ENCODE measurements at regions not wholly inside any gene's neighbourhood (a gene's known extent, or its start where the extent isn't known, plus 50 kb on each side); places are given as distances from the start of the nearest gene placed in this dataset.

- Histone ChIP-seq H3K27ac (ENCODE audit: low read depth, low read length) (no peak overlapping the region), H3K4me3 (ENCODE audit: low read length) (no peak overlapping the region), H3K4me1 (ENCODE audit: control insufficient read depth in 2 of 2, insufficient read depth in 2 of 2, low read length in 2 of 2) (no peaks in the 10 kb centered on the region), H3K27me3 (ENCODE audit: control insufficient read depth in 2 of 2, insufficient read depth in 2 of 2, low read length in 2 of 2) (no peaks in the 10 kb centered on the region), H3K9me3 (ENCODE audit: control insufficient read depth in 2 of 3, low read length in 3 of 3) (no peaks in the 10 kb centered on the region), H3K36me3 (ENCODE audit: control insufficient read depth in 2 of 3, insufficient read depth in 3 of 3, low read length in 3 of 3) (no peaks in the 10 kb centered on the region)
- CTCF ChIA-PET, result no interaction called here
- H3K9me3 Mint-ChIP-seq, result peaks cover 0 to 15% (median 2%) of the 10 kb centered on the region in 11 donors
- H3K4me3 Mint-ChIP-seq, result no peak overlapping the region
- H3K4me1 Mint-ChIP-seq, result no peaks in the 10 kb centered on the region
- DNase-seq (no peak), ATAC-seq (no peak)
- intact Hi-C loops (cut with micrococcal nuclease), result no loop called here
- peaks cover 0 to 19% (median 7%) of the 10 kb centered on the region in 5 donors for H3K27me3 Mint-ChIP-seq
- no peaks in the 10 kb centered on the region for H3K36me3 Mint-ChIP-seq
- no peak overlapping the region for H3K27ac Mint-ChIP-seq
- POLR2A ChIA-PET, result no interaction called here
These were observed 60.0 kb upstream of the UBE3A start for GRCh38 chr15:25498835-25499234.

DNA sequence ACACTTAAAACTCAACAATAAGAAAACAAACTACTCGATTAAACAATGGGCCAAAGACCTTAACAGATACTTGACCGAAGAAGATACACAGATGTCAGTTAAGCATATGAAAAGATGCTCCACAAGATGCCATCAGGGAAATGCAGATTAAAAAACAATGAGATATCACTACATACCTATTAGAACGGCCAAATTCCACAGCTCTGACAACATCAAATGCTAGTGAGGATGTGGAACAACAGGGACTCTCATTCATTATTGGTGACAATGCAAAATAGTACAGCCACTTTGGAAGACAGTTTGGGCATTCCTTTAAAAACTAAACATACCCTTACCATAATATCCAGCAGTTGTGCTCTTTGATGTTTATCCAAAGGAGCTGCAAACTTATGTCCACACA lies 59.1 kb upstream of the UBE3A start:
- DNase-seq (no peak), ATAC-seq (no peak)
- POLR2A ChIA-PET, result no interaction called here
- no peak overlapping the region for H3K27ac ChIP-seq (ENCODE audit: low read depth, low read length)
- H3K36me3 Mint-ChIP-seq, result no peaks in the 10 kb centered on the region
- peaks cover 0 to 24% (median 5%) of the 10 kb centered on the region in 11 donors for H3K9me3 Mint-ChIP-seq
- CTCF ChIA-PET, result no interaction called here
- H3K4me3 Mint-ChIP-seq, result no peak overlapping the region
- H3K4me3 ChIP-seq (ENCODE audit: low read length), result no peak overlapping the region
- no peak overlapping the region for H3K27ac Mint-ChIP-seq
- H3K27me3 Mint-ChIP-seq, result peaks cover 0 to 19% (median 7%) of the 10 kb centered on the region in 5 donors
- intact Hi-C loops (cut with micrococcal nuclease), result no loop called here
- no peaks in the 10 kb centered on the region for H3K27me3 ChIP-seq (ENCODE audit: control insufficient read depth in 2 of 2, insufficient read depth in 2 of 2, low read length in 2 of 2)
- H3K4me1 Mint-ChIP-seq, result no peaks in the 10 kb centered on the region
- no peaks in the 10 kb centered on the region for H3K36me3 ChIP-seq (ENCODE audit: control insufficient read depth in 2 of 3, insufficient read depth in 3 of 3, low read length in 3 of 3)
- no peaks in the 10 kb centered on the region for H3K4me1 ChIP-seq (ENCODE audit: control insufficient read depth in 2 of 2, insufficient read depth in 2 of 2, low read length in 2 of 2)
- H3K9me3 ChIP-seq (ENCODE audit: control insufficient read depth in 2 of 3, low read length in 3 of 3), result no peaks in the 10 kb centered on the region

DNA sequence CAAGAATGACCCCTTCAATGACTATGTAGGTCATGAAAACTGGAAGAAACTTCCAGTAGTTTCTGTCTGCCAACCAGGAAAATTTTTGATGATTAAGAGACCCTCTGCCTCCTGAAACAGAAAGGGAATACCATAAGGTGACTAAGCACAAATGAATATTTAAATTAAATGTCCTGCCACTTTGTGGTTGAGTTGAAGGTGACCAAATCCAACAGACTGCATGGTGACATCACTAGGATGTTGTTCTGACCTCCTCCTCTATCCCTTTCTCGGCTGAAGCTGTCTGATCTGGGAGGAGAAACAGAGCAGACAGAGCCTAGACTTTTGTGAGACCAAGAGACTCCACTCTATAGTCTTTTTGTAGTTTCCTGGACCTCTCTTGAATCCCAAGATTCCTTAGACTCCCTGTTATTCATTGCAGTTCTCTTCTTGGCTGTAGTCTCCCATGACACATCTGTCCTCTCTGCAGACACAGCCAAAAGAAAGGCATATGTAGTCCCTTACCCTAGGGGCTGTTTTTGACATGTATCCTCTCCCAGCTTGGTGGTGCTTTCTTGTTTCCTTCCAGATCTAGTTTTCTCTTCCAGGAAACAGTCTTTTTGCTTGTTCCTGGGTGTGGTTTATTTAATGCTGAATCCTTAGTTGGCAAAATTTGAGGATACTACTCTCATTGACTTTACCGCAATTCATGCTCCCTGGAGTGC lies 55.2 kb upstream of the UBE3A start:
- ATAC-seq, result no peak
- Mint-ChIP-seq H3K9me3 (peaks cover 0 to 52% (median 22%) of the 10 kb centered on the region in 11 donors), H3K27ac (no peak overlapping the region), H3K36me3 (peaks cover 0 to 3% (median 0%) of the 10 kb centered on the region in 5 donors), H3K4me1 (no peaks in the 10 kb centered on the region), H3K27me3 (peaks cover 0 to 30% (median 16%) of the 10 kb centered on the region in 5 donors), H3K4me3 (no peak overlapping the region)
- CTCF ChIA-PET, result no interaction called here
- Histone ChIP-seq H3K4me1 (ENCODE audit: control insufficient read depth in 2 of 2, insufficient read depth in 2 of 2, low read length in 2 of 2) (no peaks in the 10 kb centered on the region), H3K9me3 (ENCODE audit: control insufficient read depth in 2 of 3, low read length in 3 of 3) (no peaks in the 10 kb centered on the region), H3K27me3 (ENCODE audit: control insufficient read depth in 2 of 2, insufficient read depth in 2 of 2, low read length in 2 of 2) (no peaks in the 10 kb centered on the region), H3K27ac (ENCODE audit: low read depth, low read length) (no peak overlapping the region), H3K36me3 (ENCODE audit: control insufficient read depth in 2 of 3, insufficient read depth in 3 of 3, low read length in 3 of 3) (no peaks in the 10 kb centered on the region), H3K4me3 (ENCODE audit: low read length) (no peak overlapping the region)
- no peak for DNase-seq
- intact Hi-C loops (cut with micrococcal nuclease), result no loop called here
- POLR2A ChIA-PET, result no interaction called here

DNA sequence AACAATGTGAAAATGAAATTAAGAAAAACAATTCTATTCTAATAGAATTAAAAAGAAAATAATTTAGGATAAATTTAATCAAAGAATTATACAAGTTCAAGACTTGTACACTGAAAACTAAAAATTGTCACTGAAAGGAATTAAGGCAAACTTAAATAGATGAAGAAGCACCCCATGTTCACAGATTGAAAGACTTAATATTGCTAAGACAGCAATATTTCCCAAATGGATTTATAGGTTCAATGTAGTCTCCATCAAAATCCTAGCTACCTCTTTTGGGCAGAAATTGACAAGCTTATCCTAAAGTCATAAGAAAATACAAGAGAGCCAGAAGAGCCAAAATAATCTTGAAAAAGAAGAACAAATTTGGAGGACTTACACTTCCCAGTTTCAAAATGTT lies 53.5 kb upstream of the UBE3A start:
- H3K27ac ChIP-seq (ENCODE audit: low read depth, low read length), result no peak overlapping the region
- no peaks in the 10 kb centered on the region for H3K4me1 ChIP-seq (ENCODE audit: control insufficient read depth in 2 of 2, insufficient read depth in 2 of 2, low read length in 2 of 2)
- Mint-ChIP-seq H3K27me3 (peaks cover 0 to 35% (median 14%) of the 10 kb centered on the region in 5 donors), H3K27ac (no peak overlapping the region), H3K9me3 (peaks cover 0 to 58% (median 23%) of the 10 kb centered on the region in 11 donors), H3K36me3 (peaks cover 0 to 5% (median 0%) of the 10 kb centered on the region in 5 donors), H3K4me1 (no peaks in the 10 kb centered on the region), H3K4me3 (no peak overlapping the region)
- POLR2A ChIA-PET, result no interaction called here
- H3K36me3 ChIP-seq (ENCODE audit: control insufficient read depth in 2 of 3, insufficient read depth in 3 of 3, low read length in 3 of 3), result no peaks in the 10 kb centered on the region
- ATAC-seq, result no peak
- DNase-seq, result no peak
- H3K27me3 ChIP-seq (ENCODE audit: control insufficient read depth in 2 of 2, insufficient read depth in 2 of 2, low read length in 2 of 2), result peaks cover 0 to 4% of the 10 kb centered on the region in 2 donors
- no peaks in the 10 kb centered on the region for H3K9me3 ChIP-seq (ENCODE audit: control insufficient read depth in 2 of 3, low read length in 3 of 3)
- CTCF ChIA-PET, result no interaction called here
- intact Hi-C loops (cut with micrococcal nuclease), result no loop called here
- H3K4me3 ChIP-seq (ENCODE audit: low read length), result no peak overlapping the region
